ENCODE measurements at regions not wholly inside any gene's neighbourhood (a gene's known extent, or its start where the extent isn't known, plus 50 kb on each side); places are given as distances from the start of the nearest gene placed in this dataset.
"Not testable (repeated sequence)": the region's sequence is repeated elsewhere in the genome, so short reads cannot be mapped to it uniquely, and the experiment has no call there.

DNA sequence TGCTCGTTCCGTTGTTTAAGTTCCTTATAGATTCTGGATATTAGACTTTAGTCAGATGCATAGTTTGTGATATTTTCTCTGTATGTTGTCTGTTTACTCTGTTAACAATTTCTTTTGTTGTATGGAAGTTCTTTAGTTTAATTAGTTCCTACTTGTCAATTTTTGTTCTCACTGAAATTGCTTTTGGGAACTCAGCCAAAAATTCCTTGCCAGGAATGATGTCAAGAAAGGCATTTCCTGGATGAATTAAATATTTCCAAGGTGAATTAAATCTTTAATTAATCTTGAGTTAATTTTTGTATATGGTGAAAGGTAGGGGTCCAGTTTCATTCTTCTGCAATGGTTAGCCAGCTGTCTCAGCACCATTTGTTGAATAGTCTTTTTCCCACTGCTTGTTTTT lies 406.2 kb upstream of the NOX3 start:
- no peak overlapping the region for H3K4me3 ChIP-seq (ENCODE audit: low read depth, low read length)
- DNase-seq (ENCODE audit: low read depth), result no peak
- no peak for TF ChIP-seq CTCF (IDR thresholded peaks at IDR 0.05; ENCODE audit: insufficient read depth, low read depth, low read length, missing control alignments)

DNA sequence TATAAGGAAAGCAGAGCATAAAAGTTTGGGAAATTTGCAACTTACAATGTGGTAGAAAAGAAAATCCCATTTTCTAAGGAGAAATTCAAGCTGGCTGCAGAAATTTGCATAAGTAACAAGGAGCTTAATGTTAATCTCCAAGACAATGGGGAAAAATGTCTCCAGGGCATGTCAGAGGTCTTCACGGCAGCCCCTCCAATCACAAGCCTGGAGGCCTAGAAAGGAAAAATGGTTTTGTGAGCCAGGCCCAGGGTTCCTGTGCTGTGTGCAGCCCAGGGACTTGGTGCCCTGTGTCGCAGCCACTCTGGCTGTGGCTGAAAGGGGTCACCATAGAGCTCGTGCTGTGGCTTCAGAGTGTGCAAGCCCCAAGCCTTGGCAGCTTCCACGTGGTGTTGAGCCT lies 403.3 kb upstream of the NOX3 start:
- DNase-seq (ENCODE audit: low read depth); H3K4me3 ChIP-seq (ENCODE audit: low read depth, low read length): not testable (repeated sequence)

- TF ChIP-seq CTCF (IDR thresholded peaks at IDR 0.05; ENCODE audit: insufficient read depth, low read depth, low read length, missing control alignments), result no peak
- H3K4me3 ChIP-seq (ENCODE audit: low read depth, low read length), result no peak overlapping the region
- DNase-seq (ENCODE audit: low read depth), result no peak
These were observed 399.1 kb upstream of the NOX3 start for GRCh38 chr6:155854787-155855186.

- H3K4me3 ChIP-seq (ENCODE audit: low read depth, low read length), result no peak overlapping the region
- TF ChIP-seq CTCF (IDR thresholded peaks at IDR 0.05; ENCODE audit: insufficient read depth, low read depth, low read length, missing control alignments), result no peak
- no peak for DNase-seq (ENCODE audit: low read depth)
These were observed 397.4 kb upstream of the NOX3 start for GRCh38 chr6:155853011-155853410.

DNA sequence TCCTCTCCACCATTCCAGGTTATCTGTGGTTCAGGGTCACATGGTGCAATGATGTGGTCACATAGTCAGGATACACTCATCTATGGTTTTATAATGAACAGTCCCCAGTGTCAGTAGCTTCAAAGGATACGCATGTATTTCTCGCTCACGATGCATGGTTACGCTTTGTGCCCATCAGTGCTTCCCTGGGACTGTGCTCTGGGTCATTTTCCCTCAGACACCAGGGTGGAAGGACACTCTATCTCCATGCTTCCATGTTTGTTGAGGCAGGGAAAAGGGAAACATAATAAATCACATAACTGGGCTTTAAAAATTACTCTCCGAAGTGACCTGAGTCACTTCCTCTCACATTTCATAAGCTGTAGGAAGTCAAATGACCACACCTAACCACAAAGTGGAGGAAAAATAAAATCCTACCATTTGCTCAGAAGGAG lies 394.8 kb upstream of the NOX3 start:
- H3K4me3 ChIP-seq (ENCODE audit: low read depth, low read length), result no peak overlapping the region
- TF ChIP-seq CTCF (IDR thresholded peaks at IDR 0.05; ENCODE audit: insufficient read depth, low read depth, low read length, missing control alignments), result no peak
- DNase-seq (ENCODE audit: low read depth), result no peak

- no peak for DNase-seq (ENCODE audit: low read depth)
- no peak overlapping the region for H3K4me3 ChIP-seq (ENCODE audit: low read depth, low read length)
- TF ChIP-seq CTCF (IDR thresholded peaks at IDR 0.05; ENCODE audit: insufficient read depth, low read depth, low read length, missing control alignments), result no peak
These were observed 392.1 kb upstream of the NOX3 start for GRCh38 chr6:155847711-155848110.

DNA sequence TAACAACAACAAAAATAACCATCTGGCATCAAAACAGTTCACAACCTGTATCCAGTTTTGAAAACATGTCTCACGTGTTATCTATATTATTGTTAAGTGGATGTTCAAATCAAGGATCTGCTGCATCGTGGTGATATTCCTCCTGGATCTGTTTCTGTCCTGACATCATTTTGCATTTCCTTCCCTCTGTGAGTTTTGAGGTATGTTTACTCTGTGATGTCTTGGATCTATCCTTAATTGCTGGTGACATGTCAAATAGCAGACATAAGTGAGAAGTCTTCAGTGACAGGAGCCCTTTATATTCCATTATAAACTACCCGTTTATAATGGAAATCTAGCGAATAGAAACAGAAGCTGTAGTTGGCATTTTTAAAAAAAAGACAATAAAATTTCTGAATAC lies 381.8 kb upstream of the NOX3 start:
- TF ChIP-seq CTCF (IDR thresholded peaks at IDR 0.05; ENCODE audit: insufficient read depth, low read depth, low read length, missing control alignments), result no peak
- no peak overlapping the region for H3K4me3 ChIP-seq (ENCODE audit: low read depth, low read length)
- DNase-seq (ENCODE audit: low read depth), result no peak

DNA sequence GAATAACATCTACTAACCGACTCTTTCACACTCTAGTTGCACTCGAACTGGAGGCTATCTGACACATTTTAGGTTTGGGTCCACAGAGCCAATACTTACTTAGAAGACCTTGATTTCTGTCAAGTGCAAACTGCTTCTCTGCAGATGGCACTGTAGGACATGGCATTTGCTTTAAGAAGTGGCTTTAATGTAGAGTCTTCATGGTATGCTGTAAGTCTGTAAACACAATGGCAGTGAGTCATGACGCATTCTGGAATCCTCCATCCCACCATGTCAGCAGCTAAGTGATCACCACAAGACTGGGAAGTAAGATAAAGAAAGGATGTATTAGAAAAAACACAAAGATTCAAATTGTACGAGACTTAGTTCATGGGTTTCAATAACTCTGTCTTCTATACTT lies 377.0 kb upstream of the NOX3 start:
- no peak for TF ChIP-seq CTCF (IDR thresholded peaks at IDR 0.05; ENCODE audit: insufficient read depth, low read depth, low read length, missing control alignments)
- DNase-seq (ENCODE audit: low read depth), result peak; percentile 1
- H3K4me3 ChIP-seq (ENCODE audit: low read depth, low read length), result no peak overlapping the region
